A673 (cell line): ENCODE measurements at regions not wholly inside any gene's neighbourhood (a gene's known extent, or its start where the extent isn't known, plus 50 kb on each side); places are given as distances from the start of the nearest gene placed in this dataset.

ENCODE experiments used
- EZH2 ChIP-seq: fragments of 200-600 bp; sonication (generic); IDR thresholded peaks from 2 replicates; pipeline ENCODE4 v1.6.1; 2017; ENCODE audit warnings: borderline replicate concordance, low read depth, mild to moderate bottlenecking, mixed read lengths, antibody characterized with exemption, low read length; ENCODE audit not compliant: poor library complexity, severe bottlenecking
- TF ChIP-seq, protein P1 (sequence below): fragments of 300-800, 200-600 bp; sonication (generic); conservative IDR thresholded peaks from 2 replicates; pipeline ENCODE4 v1.5.1; 2017; ENCODE audit warnings: low read depth, mild to moderate bottlenecking, antibody characterized with exemption, low read length, moderate library complexity, mixed read lengths

DNA sequence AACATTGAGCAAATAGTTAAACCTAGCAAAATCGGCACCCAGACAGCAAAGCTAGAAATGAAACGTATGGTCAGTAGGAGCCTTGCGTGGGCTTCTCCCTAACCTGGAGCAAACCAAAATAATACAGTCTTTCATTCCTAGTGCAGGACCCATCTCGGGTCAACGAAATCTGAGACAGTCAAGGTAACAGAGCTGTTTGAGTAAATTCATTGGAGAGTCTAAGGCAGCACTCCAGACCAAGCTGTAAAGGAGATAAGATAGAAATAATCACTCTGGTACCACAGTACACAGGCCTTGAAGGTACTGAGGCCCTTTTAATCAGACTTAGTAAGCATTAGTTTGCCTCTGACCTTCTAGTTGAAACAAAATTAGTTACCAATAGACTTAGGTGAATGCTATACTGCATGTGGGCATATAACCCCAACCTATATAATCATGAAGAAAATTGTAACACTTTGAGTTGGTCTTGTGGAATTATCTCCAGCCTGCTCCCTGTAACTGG is 54.4 kb upstream of the BICD1 start:
- TF ChIP-seq, protein P1, sequence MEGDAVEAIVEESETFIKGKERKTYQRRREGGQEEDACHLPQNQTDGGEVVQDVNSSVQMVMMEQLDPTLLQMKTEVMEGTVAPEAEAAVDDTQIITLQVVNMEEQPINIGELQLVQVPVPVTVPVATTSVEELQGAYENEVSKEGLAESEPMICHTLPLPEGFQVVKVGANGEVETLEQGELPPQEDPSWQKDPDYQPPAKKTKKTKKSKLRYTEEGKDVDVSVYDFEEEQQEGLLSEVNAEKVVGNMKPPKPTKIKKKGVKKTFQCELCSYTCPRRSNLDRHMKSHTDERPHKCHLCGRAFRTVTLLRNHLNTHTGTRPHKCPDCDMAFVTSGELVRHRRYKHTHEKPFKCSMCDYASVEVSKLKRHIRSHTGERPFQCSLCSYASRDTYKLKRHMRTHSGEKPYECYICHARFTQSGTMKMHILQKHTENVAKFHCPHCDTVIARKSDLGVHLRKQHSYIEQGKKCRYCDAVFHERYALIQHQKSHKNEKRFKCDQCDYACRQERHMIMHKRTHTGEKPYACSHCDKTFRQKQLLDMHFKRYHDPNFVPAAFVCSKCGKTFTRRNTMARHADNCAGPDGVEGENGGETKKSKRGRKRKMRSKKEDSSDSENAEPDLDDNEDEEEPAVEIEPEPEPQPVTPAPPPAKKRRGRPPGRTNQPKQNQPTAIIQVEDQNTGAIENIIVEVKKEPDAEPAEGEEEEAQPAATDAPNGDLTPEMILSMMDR = no peak
- TF ChIP-seq EZH2 = no peak
